ENCODE measurements at regions not wholly inside any gene's neighbourhood (a gene's known extent, or its start where the extent isn't known, plus 50 kb on each side); places are given as distances from the start of the nearest gene placed in this dataset.
"Not testable (repeated sequence)": the region's sequence is repeated elsewhere in the genome, so short reads cannot be mapped to it uniquely, and the experiment has no call there.

- DNase-seq (ENCODE audit: low spot score), result no peak
Measured at GRCh38 chrX:148268673-148269072, 231.7 kb upstream of the AFF2 start.

DNA sequence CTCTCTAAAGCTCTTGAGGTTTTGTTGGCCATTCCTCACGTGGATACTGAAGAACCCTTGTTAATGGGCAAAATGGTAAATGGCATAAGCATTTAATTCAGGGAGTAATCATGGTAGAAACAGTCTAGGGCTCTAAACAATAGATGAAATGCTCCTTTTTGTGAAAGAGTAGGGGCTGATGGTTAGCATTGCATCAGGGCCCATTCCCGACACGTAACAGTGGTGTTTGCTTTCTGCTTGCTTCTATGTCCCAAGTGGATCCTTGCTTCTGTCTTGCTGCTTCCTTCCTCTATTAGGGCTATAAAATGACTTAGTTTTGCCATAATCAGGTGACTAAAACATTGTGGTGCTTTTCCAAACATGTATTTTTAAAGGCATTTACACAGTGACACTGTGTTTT lies 230.9 kb upstream of the AFF2 start:
- DNase-seq (ENCODE audit: low spot score), result no peak

- DNase-seq (ENCODE audit: low spot score), result no peak
Measured at GRCh38 chrX:148270499-148270898, 229.9 kb upstream of the AFF2 start.

DNA sequence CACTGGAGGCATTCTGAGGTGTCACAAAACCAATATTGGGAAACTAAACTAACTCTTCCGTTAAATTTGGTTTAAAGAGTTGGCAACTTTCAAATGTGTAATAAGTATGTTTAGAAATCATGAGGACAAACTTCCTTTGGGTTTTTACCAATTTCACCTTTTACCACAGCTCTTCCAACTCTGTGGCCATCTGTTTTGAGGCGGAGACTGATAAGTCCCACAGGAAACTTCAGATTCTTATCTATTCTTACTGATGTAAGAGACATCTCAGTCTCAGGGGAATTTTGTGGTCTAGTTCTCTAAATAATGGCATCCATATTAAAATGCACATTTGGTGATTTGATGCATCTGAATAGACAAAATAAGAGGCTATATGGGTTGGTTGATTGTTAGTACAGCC lies 229.2 kb upstream of the AFF2 start:
- no peak for DNase-seq (ENCODE audit: low spot score)

DNA sequence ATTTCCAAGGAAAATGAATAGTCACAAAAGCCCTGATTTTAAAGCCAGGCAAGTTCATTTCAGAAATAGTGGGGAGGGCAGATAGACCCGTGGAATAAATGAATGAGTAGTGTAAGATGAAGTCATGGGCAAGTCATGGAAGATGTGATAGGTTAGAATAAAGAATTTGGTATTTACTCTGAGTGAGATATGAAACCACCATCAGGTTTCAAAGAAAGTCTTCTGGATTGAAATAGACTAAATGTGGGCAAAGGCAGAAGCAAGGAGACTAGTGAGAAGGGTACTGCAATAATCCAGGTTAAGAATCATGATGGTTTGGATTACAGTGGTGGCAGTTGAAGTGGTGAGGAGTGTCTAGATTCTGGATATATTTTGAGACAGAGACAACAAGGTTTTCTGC lies 218.5 kb upstream of the AFF2 start:
- DNase-seq (ENCODE audit: low spot score), result no peak

- DNase-seq (ENCODE audit: low spot score), result no peak
Measured at GRCh38 chrX:148282504-148282903, 217.9 kb upstream of the AFF2 start.

GRCh38 chrX:148284056-148284455 lies 216.4 kb upstream of the AFF2 start:
- DNase-seq (ENCODE audit: low spot score), result no peak

- no peak for DNase-seq (ENCODE audit: low spot score)
Measured at GRCh38 chrX:148284821-148285220, 215.6 kb upstream of the AFF2 start.

DNA sequence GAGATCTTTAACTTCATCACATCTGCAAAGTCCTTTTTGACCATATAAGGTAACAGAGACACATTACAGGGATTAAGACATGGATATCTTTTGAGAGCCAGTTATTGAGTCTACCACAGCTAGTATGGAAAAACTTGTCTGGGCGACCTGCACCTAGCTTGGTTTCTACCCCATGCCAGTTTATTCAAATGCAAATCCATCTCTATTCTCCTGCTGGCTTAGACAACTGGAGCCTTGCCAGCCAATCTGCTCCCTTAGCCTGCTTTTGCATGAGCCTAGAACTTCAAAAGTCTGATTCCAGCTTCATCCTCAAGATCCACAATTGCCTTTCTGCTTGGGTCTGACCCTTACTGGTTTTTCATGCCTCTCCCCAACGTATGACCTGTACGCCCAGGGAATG lies 212.0 kb upstream of the AFF2 start:
- no peak for DNase-seq (ENCODE audit: low spot score)

GRCh38 chrX:148290041-148290440 lies 210.4 kb upstream of the AFF2 start:
- no peak for DNase-seq (ENCODE audit: low spot score)

DNA sequence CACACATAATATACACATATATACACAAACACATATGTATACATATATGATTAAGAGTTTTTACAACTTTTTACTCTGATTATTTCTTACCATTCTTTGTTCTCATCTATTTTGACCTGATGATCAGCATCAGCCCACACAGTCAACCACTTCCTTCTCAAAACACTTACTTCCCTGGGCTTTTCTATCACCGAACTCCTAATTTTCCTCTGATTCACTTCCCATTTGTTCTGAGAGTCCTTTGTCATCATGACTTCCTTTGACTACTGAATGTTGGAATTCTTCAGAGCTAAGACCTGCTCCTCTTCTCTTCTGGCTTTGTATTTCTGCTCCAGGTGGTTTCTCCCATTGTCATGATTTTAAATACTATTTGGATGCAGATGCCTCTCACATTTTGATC lies 209.5 kb upstream of the AFF2 start:
- no peak for DNase-seq (ENCODE audit: low spot score)

- DNase-seq (ENCODE audit: low spot score), result no peak
Measured at GRCh38 chrX:148298737-148299136, 201.7 kb upstream of the AFF2 start.

DNA sequence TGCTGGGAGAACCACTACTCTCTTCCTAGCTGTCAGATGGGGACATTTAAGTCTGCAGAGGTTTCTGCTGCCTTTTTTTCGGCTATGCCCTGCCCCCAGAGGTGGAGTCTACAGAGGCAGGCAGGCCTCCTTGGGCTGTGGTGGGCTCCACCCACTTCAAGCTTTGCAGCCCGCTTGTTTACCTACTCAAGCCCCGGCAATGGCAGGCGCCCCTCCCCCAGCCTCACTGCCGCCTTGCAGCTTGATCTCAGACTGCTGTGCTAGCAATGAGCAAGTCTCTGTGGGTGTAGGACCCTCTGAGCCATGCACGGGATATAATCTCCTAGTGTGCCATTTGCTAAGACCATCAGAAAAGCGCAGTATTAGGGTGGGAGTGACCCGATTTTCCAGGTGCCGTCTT lies 195.2 kb upstream of the AFF2 start:
- DNase-seq (ENCODE audit: low spot score), result not testable (repeated sequence)

GRCh38 chrX:148309413-148309812 lies 191.0 kb upstream of the AFF2 start:
- DNase-seq (ENCODE audit: low spot score), result no peak

- DNase-seq (ENCODE audit: low spot score), result no peak
Measured at GRCh38 chrX:148310426-148311165, 189.8 kb upstream of the AFF2 start.

- DNase-seq (ENCODE audit: low spot score), result no peak
Measured at GRCh38 chrX:148311544-148311943, 188.9 kb upstream of the AFF2 start.

- no peak for DNase-seq (ENCODE audit: low spot score)
Measured at GRCh38 chrX:148314876-148315275, 185.5 kb upstream of the AFF2 start.

DNA sequence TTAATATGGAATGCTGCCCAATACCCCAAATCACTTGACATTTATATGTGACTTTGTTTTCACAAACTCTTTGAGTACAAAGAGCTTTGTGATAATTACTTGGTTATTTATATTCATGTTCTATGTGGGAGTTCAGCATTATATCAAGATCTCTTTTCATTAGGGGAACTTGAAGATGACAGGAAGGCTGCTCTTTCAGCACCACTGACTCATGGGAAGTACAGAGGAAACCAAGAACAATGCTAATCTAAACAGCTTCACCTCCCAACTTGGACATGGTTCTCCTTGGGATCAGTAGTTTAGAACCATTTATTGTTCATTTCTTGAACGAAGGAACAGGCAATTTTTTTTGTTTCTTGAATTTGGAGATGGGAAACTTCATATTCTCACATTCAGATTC lies 184.0 kb upstream of the AFF2 start:
- DNase-seq (ENCODE audit: low spot score), result no peak

GRCh38 chrX:148322906-148323305 lies 177.5 kb upstream of the AFF2 start:
- no peak for DNase-seq (ENCODE audit: low spot score)

- DNase-seq (ENCODE audit: low spot score), result no peak
Measured at GRCh38 chrX:148333989-148334388, 166.4 kb upstream of the AFF2 start.

- no peak for DNase-seq (ENCODE audit: low spot score)
Measured at GRCh38 chrX:148337873-148338272, 162.5 kb upstream of the AFF2 start.

- no peak for DNase-seq (ENCODE audit: low spot score)
Measured at GRCh38 chrX:148354916-148355315, 145.5 kb upstream of the AFF2 start.

DNA sequence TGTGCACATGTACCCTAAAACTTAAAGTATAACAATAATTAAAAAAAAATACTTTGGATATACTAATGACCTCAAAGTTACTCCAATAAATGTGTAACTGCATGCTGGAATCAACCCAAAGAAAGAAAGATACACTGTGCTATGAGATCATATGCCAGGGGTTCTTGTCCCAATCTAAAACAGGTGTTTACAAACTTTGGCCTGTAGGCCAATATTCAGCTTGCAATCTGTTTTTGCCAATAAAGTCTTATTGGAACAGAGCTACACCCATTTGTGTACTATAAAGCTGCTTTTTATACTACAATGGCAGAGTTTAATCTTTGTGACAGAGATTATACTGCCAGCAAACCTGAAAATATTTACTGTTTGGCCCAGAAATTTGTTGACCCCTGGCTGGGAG lies 138.8 kb upstream of the AFF2 start:
- no peak for DNase-seq (ENCODE audit: low spot score)

DNA sequence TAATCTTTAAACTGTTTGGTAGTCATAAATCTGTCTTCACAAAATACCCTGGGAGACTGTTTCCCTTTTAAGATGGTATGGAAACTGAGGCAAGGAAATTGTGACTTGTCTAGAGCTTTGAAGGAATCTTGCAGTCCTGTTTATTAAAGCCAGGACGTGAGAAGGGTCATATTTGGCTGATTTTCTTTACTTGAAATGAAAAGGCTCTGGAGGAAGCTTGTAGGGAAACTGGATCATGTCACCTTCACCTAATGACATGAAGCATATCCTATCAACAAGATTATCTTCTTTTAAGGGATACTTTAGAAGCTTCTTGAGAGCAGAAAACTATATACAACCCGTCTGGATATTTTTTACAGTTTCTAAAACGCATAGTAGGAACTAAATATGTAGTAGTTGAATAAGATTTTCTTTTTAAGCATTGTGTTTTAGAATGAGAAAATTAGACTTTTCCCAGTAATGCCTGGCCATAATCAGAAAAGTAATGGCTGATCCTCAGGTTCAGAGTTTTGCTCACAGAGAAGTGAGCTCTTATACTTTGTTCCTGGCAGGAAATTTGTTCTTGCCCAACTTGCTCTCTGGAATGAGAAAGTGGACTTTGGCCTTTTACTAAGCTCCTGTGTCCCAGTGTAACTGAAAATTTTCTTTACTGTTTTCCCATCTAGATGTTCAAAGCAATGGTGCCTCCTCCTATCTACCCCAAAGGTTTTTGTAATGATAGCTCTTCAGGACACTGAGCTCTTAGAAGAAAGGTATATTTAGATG lies 136.8 kb upstream of the AFF2 start:
- peak; percentile 0 for DNase-seq (ENCODE audit: low spot score)
